Mesothelial cell of epicardium (in vitro differentiated cells): ENCODE measurements at regions not wholly inside any gene's neighbourhood (a gene's known extent, or its start where the extent isn't known, plus 50 kb on each side); places are given as distances from the start of the nearest gene placed in this dataset.

Source experiments
- DNase-seq, 2 experiments: peaks; one replicate each; pipeline ENCODE4 v3.0.0; 2021; ENCODE audit warnings: low spot score in 2 of 2; ENCODE audit not compliant: unreplicated experiment in 2 of 2
- H3K27ac Mint-ChIP-seq: 2 replicates; pipeline ENCODE4 v1.8.0; 2021; ENCODE audit warnings: mixed read lengths
- H3K27me3 Mint-ChIP-seq: 2 replicates; pipeline ENCODE4 v1.8.0; 2021; ENCODE audit warnings: low read depth, mixed read lengths
- H3K36me3 Mint-ChIP-seq: 2 replicates; pipeline ENCODE4 v1.8.0; 2021; ENCODE audit warnings: mixed read lengths
- H3K4me1 Mint-ChIP-seq: 2 replicates; pipeline ENCODE4 v1.8.0; 2021; ENCODE audit warnings: mixed read lengths
- H3K4me3 Mint-ChIP-seq: 2 replicates; pipeline ENCODE4 v1.8.0; 2021; ENCODE audit warnings: mild to moderate bottlenecking, moderate library complexity, mixed read lengths
- H3K9me3 Mint-ChIP-seq: 2 replicates; pipeline ENCODE4 v1.8.0; 2021; ENCODE audit warnings: mixed read lengths
- TF ChIP-seq, protein P1 (sequence below): fragments of 200-600 bp; sonication (generic); IDR thresholded peaks from one replicate; pipeline ENCODE4 v1.5.0; 2021; ENCODE audit warnings: antibody characterized with exemption; ENCODE audit not compliant: unreplicated experiment

DNA sequence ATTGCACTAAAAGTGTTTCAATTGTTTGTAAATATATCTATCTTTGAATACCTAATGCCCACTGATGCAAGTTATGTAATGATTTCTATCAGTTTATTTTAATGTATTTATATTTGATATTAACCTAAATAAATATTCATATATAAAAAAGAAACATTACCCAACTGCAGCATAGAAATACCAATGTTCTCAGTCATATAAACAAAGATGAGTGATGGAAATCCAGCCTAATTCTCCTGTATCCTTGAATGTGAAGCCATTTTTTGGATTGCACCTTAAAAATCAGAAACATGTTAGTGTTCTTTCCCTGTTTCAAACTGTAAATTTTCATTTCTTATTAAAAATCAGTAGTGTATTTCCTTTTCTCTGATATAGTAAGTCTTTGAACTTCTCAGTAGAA, 305.8 kb upstream of the GNAI1 start:
- Mint-ChIP-seq H3K36me3 (no peaks in the 10 kb centered on the region), H3K4me3 (no peak overlapping the region), H3K27ac (no peak overlapping the region), H3K27me3 (peaks cover 2% of the 10 kb centered on the region), H3K4me1 (peaks cover 10% of the 10 kb centered on the region), H3K9me3 (peaks cover 12% of the 10 kb centered on the region)
- TF ChIP-seq, protein P1, sequence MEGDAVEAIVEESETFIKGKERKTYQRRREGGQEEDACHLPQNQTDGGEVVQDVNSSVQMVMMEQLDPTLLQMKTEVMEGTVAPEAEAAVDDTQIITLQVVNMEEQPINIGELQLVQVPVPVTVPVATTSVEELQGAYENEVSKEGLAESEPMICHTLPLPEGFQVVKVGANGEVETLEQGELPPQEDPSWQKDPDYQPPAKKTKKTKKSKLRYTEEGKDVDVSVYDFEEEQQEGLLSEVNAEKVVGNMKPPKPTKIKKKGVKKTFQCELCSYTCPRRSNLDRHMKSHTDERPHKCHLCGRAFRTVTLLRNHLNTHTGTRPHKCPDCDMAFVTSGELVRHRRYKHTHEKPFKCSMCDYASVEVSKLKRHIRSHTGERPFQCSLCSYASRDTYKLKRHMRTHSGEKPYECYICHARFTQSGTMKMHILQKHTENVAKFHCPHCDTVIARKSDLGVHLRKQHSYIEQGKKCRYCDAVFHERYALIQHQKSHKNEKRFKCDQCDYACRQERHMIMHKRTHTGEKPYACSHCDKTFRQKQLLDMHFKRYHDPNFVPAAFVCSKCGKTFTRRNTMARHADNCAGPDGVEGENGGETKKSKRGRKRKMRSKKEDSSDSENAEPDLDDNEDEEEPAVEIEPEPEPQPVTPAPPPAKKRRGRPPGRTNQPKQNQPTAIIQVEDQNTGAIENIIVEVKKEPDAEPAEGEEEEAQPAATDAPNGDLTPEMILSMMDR, result no peak
- no peak for DNase-seq

DNA sequence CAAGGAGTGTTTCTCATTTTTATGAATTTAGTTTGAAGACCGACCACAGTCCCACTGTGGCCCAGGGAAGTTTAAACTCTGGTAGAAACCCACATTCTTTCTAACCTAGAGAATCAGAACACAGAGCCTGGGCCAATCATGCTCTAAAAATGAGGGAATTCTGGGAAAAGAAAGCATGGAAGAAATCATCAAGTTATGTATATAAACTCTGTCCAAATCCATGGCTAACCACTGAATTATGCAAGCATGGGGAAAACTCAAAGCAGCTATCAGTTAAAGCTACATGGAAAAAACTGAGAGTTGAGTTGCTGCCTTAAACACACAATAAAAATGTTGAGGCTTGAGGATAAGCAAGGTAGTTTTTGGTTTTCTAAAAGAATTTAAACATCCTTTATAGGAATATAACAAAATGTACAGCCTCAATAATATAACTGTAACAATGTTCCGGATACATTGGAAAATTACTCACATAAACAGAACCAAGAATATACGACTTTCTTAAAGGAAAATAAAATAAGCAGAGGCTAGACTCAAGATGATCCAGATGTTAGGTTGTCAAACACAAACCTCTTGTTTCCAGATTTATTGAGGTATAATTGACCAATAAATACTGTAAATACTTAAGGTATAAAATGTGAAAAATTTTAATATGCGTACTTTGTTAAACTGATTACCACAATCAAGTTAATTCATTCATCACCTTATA, 311.2 kb upstream of the GNAI1 start:
- peaks cover 41% of the 10 kb centered on the region for H3K4me1 Mint-ChIP-seq
- peak overlapping the region; percentile 83 for H3K27ac Mint-ChIP-seq
- no peak overlapping the region for H3K4me3 Mint-ChIP-seq
- no peaks in the 10 kb centered on the region for H3K27me3 Mint-ChIP-seq
- no peak for DNase-seq
- H3K9me3 Mint-ChIP-seq, result peaks cover 9% of the 10 kb centered on the region
- TF ChIP-seq, protein P1, result no peak
- H3K36me3 Mint-ChIP-seq, result no peaks in the 10 kb centered on the region

DNA sequence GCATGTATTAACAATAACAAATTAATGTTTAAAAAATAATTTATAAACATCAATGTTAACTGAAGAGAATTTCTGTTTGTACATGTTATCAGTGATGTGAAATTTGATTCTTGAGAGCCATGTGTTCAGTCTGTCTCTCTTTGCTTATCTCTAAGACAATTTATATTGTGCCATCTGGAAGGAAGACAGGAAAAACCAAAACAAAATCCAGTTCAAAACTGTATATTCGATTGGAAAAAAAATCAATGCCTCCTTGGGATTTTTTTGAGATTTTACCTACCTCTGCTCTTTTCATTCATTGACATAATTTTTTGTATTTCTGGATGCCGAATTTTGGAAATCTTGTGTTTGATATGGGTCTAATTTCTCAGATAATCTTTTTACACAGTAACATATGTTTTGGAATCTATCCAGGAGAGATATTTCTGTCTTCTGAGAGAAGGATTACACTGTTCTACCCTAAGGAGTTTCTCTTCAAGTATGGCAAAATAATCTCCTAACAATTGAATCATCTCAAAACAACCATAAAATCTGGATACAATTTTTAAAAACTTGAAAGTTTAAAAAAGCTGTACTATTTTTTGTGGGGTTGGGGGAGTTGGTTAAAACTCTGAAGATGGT, 311.9 kb upstream of the GNAI1 start:
- TF ChIP-seq, protein P1, result no peak
- DNase-seq, result no peak
- Mint-ChIP-seq H3K36me3 (no peaks in the 10 kb centered on the region), H3K27me3 (no peaks in the 10 kb centered on the region), H3K4me3 (no peak overlapping the region), H3K9me3 (peaks cover 9% of the 10 kb centered on the region), H3K4me1 (peaks cover 44% of the 10 kb centered on the region), H3K27ac (peak overlapping the region; percentile 83)

DNA sequence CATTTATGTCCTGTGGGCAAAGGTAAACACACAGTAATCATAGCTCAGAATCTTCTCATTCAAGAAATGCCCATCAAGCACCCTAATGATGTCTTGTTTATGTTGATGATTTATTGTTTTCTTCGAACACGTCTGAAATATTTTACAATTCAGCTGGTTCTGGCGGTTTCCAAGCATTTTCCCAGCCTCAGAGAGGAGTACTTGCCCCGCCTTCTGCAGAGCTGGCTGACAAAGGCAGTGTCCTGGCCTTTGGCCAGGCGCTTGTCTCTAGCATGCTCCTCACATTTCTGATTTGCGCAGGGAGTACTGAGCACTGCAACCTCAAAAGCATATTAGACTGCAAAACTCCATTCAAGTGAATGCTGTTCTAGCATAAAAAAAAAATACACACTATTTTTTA, 314.2 kb upstream of the GNAI1 start:
- TF ChIP-seq, protein P1, result no peak
- H3K36me3 Mint-ChIP-seq, result no peaks in the 10 kb centered on the region
- peak overlapping the region; percentile 61 for H3K4me3 Mint-ChIP-seq
- DNase-seq, result peak; percentile 53 to 71
- peaks cover 46% of the 10 kb centered on the region for H3K4me1 Mint-ChIP-seq
- H3K9me3 Mint-ChIP-seq, result no peaks in the 10 kb centered on the region
- no peaks in the 10 kb centered on the region for H3K27me3 Mint-ChIP-seq
- peak overlapping the region; percentile 89 for H3K27ac Mint-ChIP-seq

DNA sequence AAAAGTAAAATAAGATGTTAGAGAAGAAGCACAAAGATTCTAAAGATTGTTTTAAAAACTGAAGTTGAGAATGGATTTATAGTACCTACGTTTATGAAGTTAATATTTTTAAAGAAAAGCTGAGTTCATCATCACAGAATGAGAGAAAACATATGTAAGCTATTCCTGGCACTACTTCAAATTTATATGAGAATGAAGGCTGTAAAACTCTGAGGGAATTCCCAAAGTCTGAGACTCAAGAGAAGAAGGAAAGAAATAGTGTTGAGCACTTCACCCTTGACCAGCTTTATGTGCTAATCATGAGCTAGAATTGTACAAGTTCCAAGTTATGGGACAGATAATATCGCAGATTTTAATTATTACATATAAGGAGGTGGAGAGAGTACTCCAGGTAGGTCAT, 323.7 kb upstream of the GNAI1 start:
- Mint-ChIP-seq H3K27me3 (peaks cover 2% of the 10 kb centered on the region), H3K36me3 (no peaks in the 10 kb centered on the region), H3K27ac (peak overlapping the region; percentile 68), H3K4me3 (no peak overlapping the region), H3K4me1 (peaks cover 12% of the 10 kb centered on the region), H3K9me3 (peaks cover 7% of the 10 kb centered on the region)
- TF ChIP-seq, protein P1, result no peak
- no peak for DNase-seq
